ENCODE measurements at regions not wholly inside any gene's neighbourhood (a gene's known extent, or its start where the extent isn't known, plus 50 kb on each side); places are given as distances from the start of the nearest gene placed in this dataset.
"Not testable (repeated sequence)": the region's sequence is repeated elsewhere in the genome, so short reads cannot be mapped to it uniquely, and the experiment has no call there.

DNA sequence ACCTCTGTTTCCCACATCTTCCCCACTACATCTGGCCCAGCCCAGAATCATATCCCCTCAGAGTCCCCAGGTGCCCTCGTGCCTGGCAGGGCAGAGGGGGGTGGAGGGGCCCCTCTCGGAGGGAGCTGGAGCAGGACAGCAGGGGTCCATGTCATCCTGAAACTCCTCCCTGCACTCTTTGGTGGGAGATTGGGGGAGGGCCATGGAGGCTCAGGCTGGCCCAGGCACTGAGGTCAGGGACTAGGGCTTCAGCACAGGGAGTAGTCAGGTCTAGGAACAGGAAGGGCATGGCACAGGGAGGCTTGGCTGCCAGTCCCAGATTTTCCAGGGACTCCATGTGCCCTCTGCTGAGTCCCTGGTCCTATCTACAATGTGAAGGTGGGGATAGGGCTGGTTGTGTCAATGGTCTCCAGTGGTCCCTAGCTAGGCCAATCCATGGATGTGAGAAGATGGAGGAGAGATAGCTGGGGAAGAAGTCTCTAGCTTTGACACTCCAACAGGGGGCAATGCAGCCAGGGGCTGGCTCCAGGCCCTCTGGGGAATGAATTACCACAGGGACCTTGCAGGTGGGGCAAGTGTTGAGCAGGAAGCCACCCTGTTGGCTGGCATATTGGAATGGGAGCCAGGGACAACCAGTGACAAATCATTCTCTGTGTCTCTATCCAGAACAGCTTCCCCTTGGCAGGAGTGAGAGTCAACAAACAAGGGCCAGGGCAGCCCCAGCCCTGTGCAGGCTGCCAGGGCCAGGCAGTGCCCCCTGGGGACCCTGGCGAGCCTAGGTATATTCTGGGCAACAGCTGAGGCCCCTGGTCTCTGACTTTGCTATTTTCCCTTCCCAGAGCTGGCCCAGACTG, 154.4 kb downstream of the EFNB1 start:
- Mint-ChIP-seq H3K27ac (no peak overlapping the region), H3K27me3 (no peaks in the 10 kb centered on the region), H3K36me3 (no peaks in the 10 kb centered on the region), H3K4me3 (no peak overlapping the region), H3K4me1 (no peaks in the 10 kb centered on the region), H3K9me3 (ENCODE audit: low read depth) (no peaks in the 10 kb centered on the region)
- CTCF ChIA-PET = no interaction called here
- ATAC-seq (no peak), DNase-seq (no peak)

DNA sequence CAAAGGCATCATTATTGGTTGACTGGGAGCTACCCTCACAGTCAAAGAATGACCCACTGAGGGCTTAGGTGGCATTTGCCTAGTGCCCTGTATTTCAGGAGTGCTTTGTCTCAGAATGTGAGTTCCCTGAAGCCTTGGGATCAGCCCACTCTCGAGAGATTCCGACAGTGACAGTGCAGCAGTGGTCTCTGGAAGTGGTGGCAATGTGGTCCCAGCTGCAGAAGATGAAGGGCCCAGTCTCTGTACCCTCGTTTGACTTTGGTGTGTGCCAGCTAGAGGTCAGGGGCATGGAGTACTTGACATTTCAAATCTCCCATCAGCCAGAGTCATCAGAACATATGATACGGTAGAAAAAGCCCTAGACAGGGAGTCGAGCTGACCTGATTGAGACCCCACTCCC, 153.7 kb downstream of the EFNB1 start:
- DNase-seq (no peak), ATAC-seq (no peak)
- H3K36me3 Mint-ChIP-seq = no peaks in the 10 kb centered on the region
- no peak overlapping the region for H3K27ac Mint-ChIP-seq
- no peaks in the 10 kb centered on the region for H3K27me3 Mint-ChIP-seq
- H3K4me3 Mint-ChIP-seq = no peak overlapping the region
- no peaks in the 10 kb centered on the region for H3K4me1 Mint-ChIP-seq
- CTCF ChIA-PET = no interaction called here
- H3K9me3 Mint-ChIP-seq (ENCODE audit: low read depth) = no peaks in the 10 kb centered on the region

DNA sequence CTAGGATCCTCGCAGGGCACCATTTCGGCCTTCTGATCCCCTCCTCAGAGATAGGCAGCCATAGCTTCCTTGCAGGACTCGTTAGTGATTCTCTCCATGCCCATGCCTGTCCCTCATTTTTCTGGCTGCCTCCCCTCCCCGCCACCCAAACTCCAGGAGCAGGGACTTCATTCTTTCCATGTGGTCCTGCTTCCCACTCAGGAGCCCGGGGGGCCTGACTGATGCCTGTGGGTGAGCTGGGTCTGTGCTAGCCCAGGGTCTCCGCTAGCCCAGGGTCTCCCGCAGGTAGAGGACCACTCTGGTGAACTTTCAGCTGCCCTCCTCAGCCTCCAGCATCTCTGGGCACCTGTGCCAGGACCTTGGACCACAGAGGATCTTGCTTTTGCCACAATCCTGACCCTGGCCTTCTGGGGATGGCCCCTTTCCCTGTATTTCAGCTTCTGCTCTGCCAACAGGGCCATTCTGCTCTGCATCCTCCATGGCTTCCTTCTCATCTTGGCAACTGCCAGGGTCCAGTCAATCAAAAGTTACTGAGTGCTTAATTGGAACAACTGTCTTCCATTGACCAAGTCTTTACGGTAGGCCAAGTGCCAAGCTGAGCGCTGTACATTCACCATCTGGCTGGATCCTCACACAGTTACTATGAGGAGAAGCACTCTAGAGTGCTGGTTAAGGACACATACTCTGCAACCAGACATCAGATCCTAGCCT, 152.2 kb downstream of the EFNB1 start:
- CTCF ChIA-PET = no interaction called here
- H3K27me3 Mint-ChIP-seq = no peaks in the 10 kb centered on the region
- no peak overlapping the region for H3K27ac Mint-ChIP-seq

GRCh38 chrX:68978655-68979054, 149.8 kb downstream of the EFNB1 start:
- CTCF ChIA-PET = no interaction called here
- Mint-ChIP-seq H3K27me3 (no peaks in the 10 kb centered on the region), H3K27ac (no peak overlapping the region), H3K4me1 (peaks cover 1% of the 10 kb centered on the region), H3K4me3 (no peak overlapping the region), H3K9me3 (ENCODE audit: low read depth) (no peaks in the 10 kb centered on the region), H3K36me3 (no peaks in the 10 kb centered on the region)
- no peak for DNase-seq
- no peak for ATAC-seq

More for the DNA sequence above, 152.2 kb downstream of the EFNB1 start:
- no peak for DNase-seq
- H3K4me1 Mint-ChIP-seq = no peaks in the 10 kb centered on the region
- H3K36me3 Mint-ChIP-seq = no peaks in the 10 kb centered on the region
- ATAC-seq = no peak
- no peaks in the 10 kb centered on the region for H3K9me3 Mint-ChIP-seq (ENCODE audit: low read depth)
- H3K4me3 Mint-ChIP-seq = no peak overlapping the region

- Mint-ChIP-seq H3K9me3 (ENCODE audit: low read depth) (no peaks in the 10 kb centered on the region), H3K4me3 (no peak overlapping the region), H3K36me3 (no peaks in the 10 kb centered on the region), H3K27ac (no peak overlapping the region), H3K27me3 (no peaks in the 10 kb centered on the region), H3K4me1 (peaks cover 1% of the 10 kb centered on the region)
- ATAC-seq = no peak
- no peak for DNase-seq
- CTCF ChIA-PET = no interaction called here
These were observed 149.4 kb downstream of the EFNB1 start for GRCh38 chrX:68978255-68978654.

DNA sequence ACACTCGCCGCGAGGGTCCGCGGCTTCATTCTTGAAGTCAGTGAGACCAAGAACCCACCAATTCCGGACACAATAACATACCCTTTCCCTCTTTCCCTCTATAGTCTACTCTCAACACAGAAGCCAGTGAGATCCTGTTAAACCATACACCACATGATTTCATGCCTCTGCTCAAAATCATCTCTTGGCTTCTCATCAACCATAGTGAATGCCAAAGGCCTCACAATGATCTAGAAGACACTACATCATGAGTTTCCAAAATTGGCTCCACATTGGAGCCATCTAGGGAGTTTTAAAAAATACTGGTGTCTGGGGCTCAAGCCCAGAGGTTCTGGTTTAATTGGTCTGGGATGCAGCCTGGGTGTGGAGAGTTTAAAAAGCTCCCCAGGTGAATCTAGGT, 124.5 kb downstream of the EFNB1 start:
- no peak overlapping the region for H3K27ac Mint-ChIP-seq
- CTCF ChIA-PET = no interaction called here
- peaks cover 2% of the 10 kb centered on the region for H3K27me3 Mint-ChIP-seq
- no peak for ATAC-seq
- no peaks in the 10 kb centered on the region for H3K4me1 Mint-ChIP-seq
- H3K4me3 Mint-ChIP-seq = no peak overlapping the region
- DNase-seq = no peak
- no peaks in the 10 kb centered on the region for H3K9me3 Mint-ChIP-seq (ENCODE audit: low read depth)
- H3K36me3 Mint-ChIP-seq = no peaks in the 10 kb centered on the region

DNA sequence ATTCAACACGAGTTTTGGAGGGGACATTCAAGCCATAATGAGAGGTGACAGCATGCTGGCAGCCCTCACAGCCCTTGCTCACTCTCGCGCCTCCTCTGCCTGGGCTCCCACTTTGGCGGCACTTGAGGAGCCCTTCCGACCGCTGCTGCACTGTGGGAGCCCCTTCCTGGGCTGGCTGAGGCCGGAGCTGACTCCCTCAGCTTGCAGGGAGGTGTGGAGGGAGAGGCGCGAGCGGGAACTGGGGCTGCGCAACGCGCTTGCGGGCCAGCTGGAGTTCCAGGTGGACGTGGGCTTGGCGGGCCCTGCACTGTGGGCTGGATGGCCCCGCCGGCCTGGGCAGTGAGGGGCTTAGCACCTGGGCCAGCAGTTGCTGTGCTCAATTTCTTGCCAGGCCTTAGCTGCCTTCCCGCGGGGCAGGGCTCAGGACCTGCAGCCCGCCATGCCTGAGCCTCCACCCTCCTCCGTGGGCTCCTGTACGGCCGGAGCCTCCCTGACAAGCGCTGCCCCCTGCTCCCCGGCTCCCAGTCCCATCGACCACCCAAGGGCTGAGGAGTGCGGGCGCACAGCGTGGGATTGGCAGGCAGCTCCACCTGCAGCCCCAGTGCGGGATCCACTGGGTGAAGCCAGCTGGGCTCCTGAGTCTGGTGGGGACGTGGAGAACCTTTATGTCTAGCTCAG, 123.3 kb downstream of the EFNB1 start:
- H3K4me1 Mint-ChIP-seq; H3K4me3 Mint-ChIP-seq; ATAC-seq; DNase-seq; H3K9me3 Mint-ChIP-seq (ENCODE audit: low read depth); CTCF ChIA-PET; H3K36me3 Mint-ChIP-seq; H3K27ac Mint-ChIP-seq; H3K27me3 Mint-ChIP-seq: not testable (repeated sequence)

DNA sequence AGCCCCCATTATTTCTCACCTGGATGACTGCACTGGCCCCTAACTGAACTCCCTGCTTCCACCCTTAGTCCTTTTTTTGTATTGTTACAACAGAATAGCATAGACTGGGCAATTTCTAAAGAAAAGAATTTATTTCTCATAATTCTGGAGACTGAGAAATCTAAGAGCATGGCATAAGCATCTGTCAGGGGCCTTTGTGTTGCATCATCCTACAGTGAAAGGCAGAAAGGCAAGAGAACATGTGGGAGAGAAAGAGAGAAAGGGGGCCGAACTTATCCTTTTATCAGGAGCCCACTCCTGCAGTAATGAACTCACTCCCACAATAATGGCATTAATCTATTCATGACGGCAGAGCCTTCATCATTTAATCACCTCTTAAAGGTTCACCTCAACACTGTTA, 122.1 kb downstream of the EFNB1 start:
- ATAC-seq (no peak), DNase-seq (no peak)
- no peak overlapping the region for H3K27ac Mint-ChIP-seq
- no peaks in the 10 kb centered on the region for H3K9me3 Mint-ChIP-seq (ENCODE audit: low read depth)
- H3K4me3 Mint-ChIP-seq = no peak overlapping the region
- H3K4me1 Mint-ChIP-seq = no peaks in the 10 kb centered on the region
- peaks cover 2% of the 10 kb centered on the region for H3K27me3 Mint-ChIP-seq
- H3K36me3 Mint-ChIP-seq = no peaks in the 10 kb centered on the region
- CTCF ChIA-PET = no interaction called here

- Mint-ChIP-seq H3K27ac (no peak overlapping the region), H3K27me3 (no peaks in the 10 kb centered on the region), H3K36me3 (no peaks in the 10 kb centered on the region), H3K4me1 (no peaks in the 10 kb centered on the region), H3K4me3 (no peak overlapping the region), H3K9me3 (ENCODE audit: low read depth) (no peaks in the 10 kb centered on the region)
- ATAC-seq (no peak), DNase-seq (no peak)
- CTCF ChIA-PET = no interaction called here
These were observed 119.2 kb downstream of the EFNB1 start for GRCh38 chrX:68947882-68948605.

GRCh38 chrX:68945603-68946228, 116.9 kb downstream of the EFNB1 start:
- H3K36me3 Mint-ChIP-seq = no peaks in the 10 kb centered on the region
- H3K4me1 Mint-ChIP-seq = no peaks in the 10 kb centered on the region
- CTCF ChIA-PET = no interaction called here
- no peaks in the 10 kb centered on the region for H3K9me3 Mint-ChIP-seq (ENCODE audit: low read depth)
- H3K27ac Mint-ChIP-seq = no peak overlapping the region
- no peak overlapping the region for H3K4me3 Mint-ChIP-seq
- H3K27me3 Mint-ChIP-seq = no peaks in the 10 kb centered on the region
- no peak for DNase-seq
- no peak for ATAC-seq

- CTCF ChIA-PET = no interaction called here
- no peaks in the 10 kb centered on the region for H3K9me3 Mint-ChIP-seq (ENCODE audit: low read depth)
- no peak overlapping the region for H3K4me3 Mint-ChIP-seq
- H3K27ac Mint-ChIP-seq = no peak overlapping the region
- no peaks in the 10 kb centered on the region for H3K27me3 Mint-ChIP-seq
- no peaks in the 10 kb centered on the region for H3K4me1 Mint-ChIP-seq
- no peaks in the 10 kb centered on the region for H3K36me3 Mint-ChIP-seq
- ATAC-seq (no peak), DNase-seq (no peak)
These were observed 116.3 kb downstream of the EFNB1 start for GRCh38 chrX:68945081-68945602.

GRCh38 chrX:68944211-68944610, 115.4 kb downstream of the EFNB1 start:
- H3K27ac Mint-ChIP-seq = no peak overlapping the region
- no peaks in the 10 kb centered on the region for H3K9me3 Mint-ChIP-seq (ENCODE audit: low read depth)
- no peaks in the 10 kb centered on the region for H3K4me1 Mint-ChIP-seq
- CTCF ChIA-PET = no interaction called here
- ATAC-seq = no peak
- no peaks in the 10 kb centered on the region for H3K27me3 Mint-ChIP-seq
- no peak overlapping the region for H3K4me3 Mint-ChIP-seq
- no peaks in the 10 kb centered on the region for H3K36me3 Mint-ChIP-seq
- no peak for DNase-seq

DNA sequence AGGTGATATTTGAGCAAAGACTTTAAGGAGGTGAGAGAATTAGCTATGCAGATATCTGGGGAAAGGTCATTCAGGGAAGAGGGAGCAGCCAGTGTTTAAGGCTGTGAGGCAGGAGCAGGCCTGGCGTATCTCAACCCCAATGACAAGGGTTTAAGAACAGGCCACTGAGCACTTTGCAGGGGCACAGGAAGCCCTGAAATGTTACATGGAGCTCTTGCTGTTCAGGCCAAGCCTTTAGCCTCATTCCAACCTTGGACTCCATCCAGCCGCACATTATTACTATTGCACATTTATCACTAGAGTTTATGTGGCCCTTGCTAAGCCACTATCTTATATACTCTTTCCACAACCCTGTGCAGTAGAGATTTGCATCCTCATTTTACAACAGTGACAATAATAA, 114.0 kb downstream of the EFNB1 start:
- H3K9me3 Mint-ChIP-seq (ENCODE audit: low read depth) = no peaks in the 10 kb centered on the region
- no peaks in the 10 kb centered on the region for H3K36me3 Mint-ChIP-seq
- DNase-seq (no peak), ATAC-seq (no peak)
- H3K4me1 Mint-ChIP-seq = no peaks in the 10 kb centered on the region
- H3K27me3 Mint-ChIP-seq = no peaks in the 10 kb centered on the region
- H3K4me3 Mint-ChIP-seq = no peak overlapping the region
- no peak overlapping the region for H3K27ac Mint-ChIP-seq
- CTCF ChIA-PET = no interaction called here

Data from activated CD8-positive, alpha-beta memory T cell treated with anti-CD3 and anti-CD28 coated beads, Interleukin-2, amount 10 ng/mL, durations not matched to agents 7 days and 5 days (primary cell).